Adrenal gland (tissue), 5 donors: ENCODE measurements at regions not wholly inside any gene's neighbourhood (a gene's known extent, or its start where the extent isn't known, plus 50 kb on each side); places are given as distances from the start of the nearest gene placed in this dataset.

ENCODE experiments used
- POLR2A ChIP-seq, 2 donors: fragments of 450-650 bp; IDR thresholded peaks; one replicate each; pipeline ENCODE4 v1.6.1; 2017; ENCODE audit warnings: antibody characterized with exemption in 2 of 2, mild to moderate bottlenecking in 2 of 2, moderate library complexity in 1 of 2
- TF ChIP-seq, protein P1 (sequence below), 6 experiments: fragments of 450-650 bp in 4 of 6; fragments of 200-600 bp in 2 of 6; sonication (generic) in 1 of 6; IDR thresholded peaks; 1 replicate in 5 of 6; 2 replicates in 1 of 6; pipeline versions ENCODE4 v1.5.1 to v1.8.0; 2016 to 2021; ENCODE audit warnings: antibody characterized with exemption in 6 of 6, mild to moderate bottlenecking in 2 of 6, moderate library complexity in 1 of 6
- donor health status: DM: no; HTN: no; CAD: no.

DNA sequence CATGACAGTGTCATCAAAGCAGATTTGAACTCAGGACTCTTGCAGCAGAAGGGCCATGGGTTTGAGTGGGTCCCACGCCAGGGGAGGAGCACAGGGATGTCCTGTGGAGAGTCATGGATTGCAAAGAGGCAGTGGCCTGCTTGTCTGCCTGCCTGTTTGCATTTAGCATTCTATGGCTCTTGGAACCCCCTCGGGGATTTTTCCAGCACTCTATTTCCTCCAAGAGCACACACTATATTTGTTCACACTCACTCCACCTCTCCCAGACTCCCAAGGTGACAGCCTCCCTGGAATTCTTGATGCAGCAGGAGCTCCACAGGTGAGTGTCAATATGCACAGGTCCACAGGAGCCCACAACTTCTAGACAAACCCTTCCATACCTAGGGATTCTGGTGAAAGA is 73.1 kb upstream of the LRRN2 start:
- no peak for TF ChIP-seq POLR2A (IDR thresholded peaks at IDR 0.05)
- TF ChIP-seq, protein P1, sequence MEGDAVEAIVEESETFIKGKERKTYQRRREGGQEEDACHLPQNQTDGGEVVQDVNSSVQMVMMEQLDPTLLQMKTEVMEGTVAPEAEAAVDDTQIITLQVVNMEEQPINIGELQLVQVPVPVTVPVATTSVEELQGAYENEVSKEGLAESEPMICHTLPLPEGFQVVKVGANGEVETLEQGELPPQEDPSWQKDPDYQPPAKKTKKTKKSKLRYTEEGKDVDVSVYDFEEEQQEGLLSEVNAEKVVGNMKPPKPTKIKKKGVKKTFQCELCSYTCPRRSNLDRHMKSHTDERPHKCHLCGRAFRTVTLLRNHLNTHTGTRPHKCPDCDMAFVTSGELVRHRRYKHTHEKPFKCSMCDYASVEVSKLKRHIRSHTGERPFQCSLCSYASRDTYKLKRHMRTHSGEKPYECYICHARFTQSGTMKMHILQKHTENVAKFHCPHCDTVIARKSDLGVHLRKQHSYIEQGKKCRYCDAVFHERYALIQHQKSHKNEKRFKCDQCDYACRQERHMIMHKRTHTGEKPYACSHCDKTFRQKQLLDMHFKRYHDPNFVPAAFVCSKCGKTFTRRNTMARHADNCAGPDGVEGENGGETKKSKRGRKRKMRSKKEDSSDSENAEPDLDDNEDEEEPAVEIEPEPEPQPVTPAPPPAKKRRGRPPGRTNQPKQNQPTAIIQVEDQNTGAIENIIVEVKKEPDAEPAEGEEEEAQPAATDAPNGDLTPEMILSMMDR (IDR thresholded peaks at IDR 0.05) = no peak
